ENCODE measurements at regions not wholly inside any gene's neighbourhood (a gene's known extent, or its start where the extent isn't known, plus 50 kb on each side); places are given as distances from the start of the nearest gene placed in this dataset.

GRCh38 chr11:130710497-130711012 is 205.7 kb downstream of the SNX19 start:
- no peak for DNase-seq
- WGBS, 2 donors = 78 to 79% methylated on average over 13 of the region's 13 CpGs
- intact Hi-C loops (cut with DNase I; ENCODE audit: low total_unique reads) = no loop called here
- Histone ChIP-seq H3K27ac (no peak overlapping the region), H3K36me3 (ENCODE audit: low read depth, missing control alignments) (no peaks in the 10 kb centered on the region), H3K9me3 (no peaks in the 10 kb centered on the region), H3K4me3 (no peak overlapping the region), H3K27me3 (no peaks in the 10 kb centered on the region), H3K4me1 (no peaks in the 10 kb centered on the region)
- TF ChIP-seq POLR2A (IDR thresholded peaks at IDR 0.05) (no peak), CTCF (IDR thresholded peaks at IDR 0.05) (no peak)

- DNase-seq = no peak
- WGBS, 2 donors = 82 to 85% methylated on average over 6 of the region's 6 CpGs
- H3K27ac ChIP-seq = no peak overlapping the region
- TF ChIP-seq CTCF (IDR thresholded peaks at IDR 0.05) (no peak), POLR2A (IDR thresholded peaks at IDR 0.05) (no peak)
- H3K4me1 ChIP-seq = no peaks in the 10 kb centered on the region
- H3K9me3 ChIP-seq = no peaks in the 10 kb centered on the region
- H3K4me3 ChIP-seq = no peak overlapping the region
- no peaks in the 10 kb centered on the region for H3K36me3 ChIP-seq (ENCODE audit: low read depth, missing control alignments)
- no peaks in the 10 kb centered on the region for H3K27me3 ChIP-seq
- intact Hi-C loops (cut with DNase I; ENCODE audit: low total_unique reads) = no loop called here
Measured at GRCh38 chr11:130711193-130711592, 205.1 kb downstream of the SNX19 start.

DNA sequence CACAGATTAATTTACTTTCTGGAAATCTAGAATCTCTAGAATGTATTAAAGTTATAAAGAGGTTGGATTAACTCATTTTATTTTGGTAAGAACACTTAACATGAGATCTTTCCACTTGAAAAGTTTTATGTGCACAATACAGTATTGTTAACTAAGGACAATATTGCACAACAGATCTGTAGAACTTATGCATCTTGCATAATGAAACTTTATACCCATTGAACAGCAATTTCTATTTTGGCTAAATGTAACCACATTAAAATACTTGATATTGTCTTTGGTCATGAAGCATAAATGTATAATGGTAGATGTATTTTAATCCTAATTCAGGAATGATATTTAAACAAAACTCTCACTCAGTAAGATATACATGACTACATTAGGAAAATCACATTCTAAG is 203.8 kb downstream of the SNX19 start:
- intact Hi-C loops (cut with DNase I; ENCODE audit: low total_unique reads) = no loop called here
- H3K9me3 ChIP-seq = no peaks in the 10 kb centered on the region
- no peak overlapping the region for H3K27ac ChIP-seq
- H3K36me3 ChIP-seq (ENCODE audit: low read depth, missing control alignments) = no peaks in the 10 kb centered on the region
- no peak for DNase-seq
- H3K27me3 ChIP-seq = no peaks in the 10 kb centered on the region
- H3K4me3 ChIP-seq = no peak overlapping the region
- no peaks in the 10 kb centered on the region for H3K4me1 ChIP-seq
- TF ChIP-seq POLR2A (IDR thresholded peaks at IDR 0.05) (no peak), CTCF (IDR thresholded peaks at IDR 0.05) (no peak)

GRCh38 chr11:130715085-130715876 is 201.0 kb downstream of the SNX19 start:
- H3K4me3 ChIP-seq = no peak overlapping the region
- no peak overlapping the region for H3K27ac ChIP-seq
- no peaks in the 10 kb centered on the region for H3K36me3 ChIP-seq (ENCODE audit: low read depth, missing control alignments)
- no peaks in the 10 kb centered on the region for H3K4me1 ChIP-seq
- TF ChIP-seq CTCF (IDR thresholded peaks at IDR 0.05) (no peak), POLR2A (IDR thresholded peaks at IDR 0.05) (no peak)
- intact Hi-C loops (cut with DNase I; ENCODE audit: low total_unique reads) = no loop called here
- no peaks in the 10 kb centered on the region for H3K9me3 ChIP-seq
- no peaks in the 10 kb centered on the region for H3K27me3 ChIP-seq
- 52 to 67% methylated on average over 4 of the region's 4 CpGs for WGBS, 2 donors
- DNase-seq = no peak

DNA sequence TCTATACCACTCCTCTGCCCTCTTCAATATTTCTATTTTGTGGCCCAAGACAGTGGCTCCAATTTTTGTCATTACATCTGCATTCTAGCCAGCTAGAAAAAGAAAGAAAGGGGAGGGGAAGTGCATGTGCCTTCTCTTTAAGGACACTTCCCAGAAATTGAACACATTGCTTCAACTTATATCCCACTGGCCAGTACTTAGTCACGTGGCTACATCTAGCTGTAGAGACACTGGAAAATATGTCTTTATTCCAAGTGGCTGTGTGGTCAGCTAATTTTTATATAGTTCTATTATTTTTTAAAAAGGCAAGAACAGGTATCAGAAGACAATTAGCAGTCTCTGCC is 200.4 kb downstream of the SNX19 start:
- no peak overlapping the region for H3K4me3 ChIP-seq
- H3K27me3 ChIP-seq = no peaks in the 10 kb centered on the region
- no peaks in the 10 kb centered on the region for H3K4me1 ChIP-seq
- intact Hi-C loops (cut with DNase I; ENCODE audit: low total_unique reads) = no loop called here
- H3K9me3 ChIP-seq = no peaks in the 10 kb centered on the region
- 67 to 79% methylated on average over 1 of the region's 1 CpG for WGBS, 2 donors
- no peaks in the 10 kb centered on the region for H3K36me3 ChIP-seq (ENCODE audit: low read depth, missing control alignments)
- H3K27ac ChIP-seq = no peak overlapping the region
- DNase-seq = no peak
- TF ChIP-seq CTCF (IDR thresholded peaks at IDR 0.05) (no peak), POLR2A (IDR thresholded peaks at IDR 0.05) (no peak)
